ENCODE measurements at regions not wholly inside any gene's neighbourhood (a gene's known extent, or its start where the extent isn't known, plus 50 kb on each side); places are given as distances from the start of the nearest gene placed in this dataset.

DNA sequence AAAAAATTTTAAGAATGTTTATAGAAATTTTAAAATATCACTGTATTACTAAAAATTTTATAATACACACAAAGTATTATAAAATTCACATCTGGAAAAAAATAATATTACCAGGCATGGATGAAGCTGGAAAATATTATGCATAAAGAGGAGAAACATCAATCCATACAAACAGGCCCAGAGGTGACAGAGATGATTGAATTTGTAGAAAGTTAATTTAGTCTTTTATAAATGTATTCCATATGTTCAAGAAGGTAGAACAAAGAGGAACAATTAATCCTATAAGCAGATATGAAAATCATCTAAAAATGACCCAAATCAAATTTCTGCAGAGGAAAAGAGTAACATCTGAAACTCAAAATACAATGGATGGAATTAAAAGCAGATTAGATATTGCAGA is 605.2 kb upstream of the CELF4 start:
- TF ChIP-seq CBX5 (IDR thresholded peaks at IDR 0.05; ENCODE audit: low read depth, low read length) (no peak), NRF1 (IDR thresholded peaks at IDR 0.05; ENCODE audit: low read depth, low read length) (no peak), HDAC6 (IDR thresholded peaks at IDR 0.05; ENCODE audit: low read depth, low read length) (no peak), KDM1A (IDR thresholded peaks at IDR 0.05; ENCODE audit: borderline replicate concordance, low read length) (no peak), YY1 (IDR thresholded peaks at IDR 0.05; ENCODE audit: low read depth, low read length) (no peak), RAD21 (IDR thresholded peaks at IDR 0.05 in 1 of 2, conservative IDR thresholded peaks at IDR 0.05 in 1 of 2; ENCODE audit: low read depth in 2 of 2, low read length in 2 of 2) (no peak), HDAC2 (IDR thresholded peaks at IDR 0.05; ENCODE audit: borderline replicate concordance in 1 of 2, low read depth in 2 of 2, low read length in 2 of 2) (no peak)
- TF ChIP-seq, protein P1, sequence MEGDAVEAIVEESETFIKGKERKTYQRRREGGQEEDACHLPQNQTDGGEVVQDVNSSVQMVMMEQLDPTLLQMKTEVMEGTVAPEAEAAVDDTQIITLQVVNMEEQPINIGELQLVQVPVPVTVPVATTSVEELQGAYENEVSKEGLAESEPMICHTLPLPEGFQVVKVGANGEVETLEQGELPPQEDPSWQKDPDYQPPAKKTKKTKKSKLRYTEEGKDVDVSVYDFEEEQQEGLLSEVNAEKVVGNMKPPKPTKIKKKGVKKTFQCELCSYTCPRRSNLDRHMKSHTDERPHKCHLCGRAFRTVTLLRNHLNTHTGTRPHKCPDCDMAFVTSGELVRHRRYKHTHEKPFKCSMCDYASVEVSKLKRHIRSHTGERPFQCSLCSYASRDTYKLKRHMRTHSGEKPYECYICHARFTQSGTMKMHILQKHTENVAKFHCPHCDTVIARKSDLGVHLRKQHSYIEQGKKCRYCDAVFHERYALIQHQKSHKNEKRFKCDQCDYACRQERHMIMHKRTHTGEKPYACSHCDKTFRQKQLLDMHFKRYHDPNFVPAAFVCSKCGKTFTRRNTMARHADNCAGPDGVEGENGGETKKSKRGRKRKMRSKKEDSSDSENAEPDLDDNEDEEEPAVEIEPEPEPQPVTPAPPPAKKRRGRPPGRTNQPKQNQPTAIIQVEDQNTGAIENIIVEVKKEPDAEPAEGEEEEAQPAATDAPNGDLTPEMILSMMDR (IDR thresholded peaks at IDR 0.05; ENCODE audit: control extremely low read depth in 1 of 3, insufficient read depth in 1 of 3, low read depth in 1 of 3, low read length in 3 of 3) = no peak

Measured in H1 (cell line).